Urothelium cell line (cell line): ENCODE measurements at regions not wholly inside any gene's neighbourhood (a gene's known extent, or its start where the extent isn't known, plus 50 kb on each side); places are given as distances from the start of the nearest gene placed in this dataset.
"Not testable (repeated sequence)": the region's sequence is repeated elsewhere in the genome, so short reads cannot be mapped to it uniquely, and the experiment has no call there.

Experiments
- DNase-seq: peaks from one replicate; pipeline ENCODE4 v3.0.0; 2011; ENCODE audit warnings: low spot score, mixed read lengths
- FAIRE-seq: peaks from 2 replicates; lab custom pipeline; 2011; peaks lifted over from hg19 to GRCh38; lab: Jason Lieb, UNC

- no peak for DNase-seq
- peak; percentile 97 for FAIRE-seq
These were observed 150.5 kb downstream of the SOX1 start for GRCh38 chr13:112217431-112217830.

- DNase-seq = no peak
- no peak for FAIRE-seq
These were observed 151.5 kb downstream of the SOX1 start for GRCh38 chr13:112218416-112218815.

GRCh38 chr13:112219740-112220139 is 152.8 kb downstream of the SOX1 start:
- DNase-seq = no peak
- FAIRE-seq = no peak

GRCh38 chr13:112220296-112220875 is 153.4 kb downstream of the SOX1 start:
- DNase-seq = no peak
- FAIRE-seq = no peak

GRCh38 chr13:112220925-112221324 is 154.0 kb downstream of the SOX1 start:
- FAIRE-seq (no peak), DNase-seq (no peak)

- no peak for DNase-seq
- FAIRE-seq = no peak
These were observed 153.2 kb upstream of the SPACA7 start for GRCh38 chr13:112222971-112223370.

- FAIRE-seq, DNase-seq: not testable (repeated sequence)
These were observed 152.2 kb upstream of the SPACA7 start for GRCh38 chr13:112223929-112224328.

GRCh38 chr13:112225429-112226090 is 150.6 kb upstream of the SPACA7 start:
- DNase-seq = no peak
- FAIRE-seq = peak; percentile 20

GRCh38 chr13:112226320-112227002 is 149.7 kb upstream of the SPACA7 start:
- FAIRE-seq (no peak), DNase-seq (no peak)

- FAIRE-seq (no peak), DNase-seq (no peak)
These were observed 149.1 kb upstream of the SPACA7 start for GRCh38 chr13:112227031-112227430.

- no peak for FAIRE-seq
- DNase-seq = no peak
These were observed 146.7 kb upstream of the SPACA7 start for GRCh38 chr13:112229445-112229844.

- DNase-seq (no peak), FAIRE-seq (no peak)
These were observed 145.9 kb upstream of the SPACA7 start for GRCh38 chr13:112229992-112230872.

- FAIRE-seq = no peak
- no peak for DNase-seq
These were observed 144.6 kb upstream of the SPACA7 start for GRCh38 chr13:112231451-112232083.

- DNase-seq = no peak
- FAIRE-seq = no peak
These were observed 142.9 kb upstream of the SPACA7 start for GRCh38 chr13:112233256-112233655.

- FAIRE-seq = no peak
- DNase-seq = no peak
These were observed 142.4 kb upstream of the SPACA7 start for GRCh38 chr13:112233716-112234115.

- FAIRE-seq = peak; percentile 23
- DNase-seq = no peak
These were observed 141.9 kb upstream of the SPACA7 start for GRCh38 chr13:112234131-112234875.

GRCh38 chr13:112236016-112236415 is 140.1 kb upstream of the SPACA7 start:
- no peak for DNase-seq
- FAIRE-seq = no peak

GRCh38 chr13:112236539-112237197 is 139.5 kb upstream of the SPACA7 start:
- FAIRE-seq (no peak), DNase-seq (no peak)

- DNase-seq (no peak), FAIRE-seq (no peak)
These were observed 137.6 kb upstream of the SPACA7 start for GRCh38 chr13:112238436-112238995.
